Lung (tissue), 11 donors: ENCODE measurements at regions not wholly inside any gene's neighbourhood (a gene's known extent, or its start where the extent isn't known, plus 50 kb on each side); places are given as distances from the start of the nearest gene placed in this dataset.

Experiments
- ATAC-seq: fragments of 200-7000 bp; cut with Tn5 transposase; one replicate; pipeline ENCODE4 v1.9.1; 2020; ENCODE audit warnings: moderate number of reproducible peaks; ENCODE audit not compliant: insufficient read depth, low FRiP score
- DNase-seq, 3 donors: peaks; one replicate each; pipeline ENCODE4 v3.0.0-alpha.2; 2013 to 2017
- H3K27ac ChIP-seq, 2 donors: one replicate each; pipeline ENCODE4 v1.5.1; 2013; ENCODE audit warnings: mild to moderate bottlenecking in 2 of 2, moderate library complexity in 2 of 2, control low read depth in 1 of 2, inconsistent platforms in 1 of 2, low read depth in 1 of 2, low read length in 1 of 2
- H3K27me3 ChIP-seq, 3 donors: one replicate each; pipeline ENCODE4 v1.5.1; 2013; ENCODE audit warnings: low read length in 2 of 3; ENCODE audit not compliant: control insufficient read depth in 3 of 3, insufficient read depth in 3 of 3
- H3K36me3 ChIP-seq, 4 donors: one replicate each; pipeline ENCODE4 v1.5.1; 2013; ENCODE audit warnings: low read length in 4 of 4, mild to moderate bottlenecking in 1 of 4, moderate library complexity in 1 of 4; ENCODE audit not compliant: control insufficient read depth in 4 of 4, insufficient read depth in 4 of 4
- H3K4me1 ChIP-seq, 5 donors: one replicate each; pipeline ENCODE4 v1.5.1; 2013; ENCODE audit warnings: low read length in 5 of 5, mild to moderate bottlenecking in 2 of 5, moderate library complexity in 1 of 5; ENCODE audit not compliant: control insufficient read depth in 5 of 5, insufficient read depth in 5 of 5
- H3K4me3 ChIP-seq: one replicate; pipeline ENCODE4 v1.5.1; 2013; ENCODE audit warnings: mild to moderate bottlenecking, control low read depth, moderate library complexity
- H3K9ac ChIP-seq, 2 donors: one replicate each; pipeline ENCODE4 v1.5.1; 2013; ENCODE audit warnings: low read length in 2 of 2, control low read depth in 1 of 2; ENCODE audit not compliant: insufficient read depth in 1 of 2
- H3K9me3 ChIP-seq, 4 donors: one replicate each; pipeline ENCODE4 v1.5.1; 2013; ENCODE audit warnings: low read length in 3 of 4, mild to moderate bottlenecking in 1 of 4, moderate library complexity in 1 of 4; ENCODE audit not compliant: control insufficient read depth in 4 of 4, insufficient read depth in 3 of 4
- WGBS, 2 donors: extraction: QIAGEN DNeasy Blood & Tissue Kit; methylation state at CpG; one replicate each; pipeline ENCODE4 v1.1.7; 2013; 5-methylcytosine and 5-hydroxymethylcytosine counted together
- TF ChIP-seq, protein P1 (sequence below): IDR thresholded peaks from 2 replicates; pipeline ENCODE4 v1.5.1; 2012; ENCODE audit warnings: mild to moderate bottlenecking; ENCODE audit errors: control extremely low read depth, extremely low read depth
- donor health status: control.
- donor health status: control.
- donor health status: Bipolar disorder and iron deficiency.
- donor health status: healthy.
- donor health status: DM: yes; HTN: yes; CAD: no.

DNA sequence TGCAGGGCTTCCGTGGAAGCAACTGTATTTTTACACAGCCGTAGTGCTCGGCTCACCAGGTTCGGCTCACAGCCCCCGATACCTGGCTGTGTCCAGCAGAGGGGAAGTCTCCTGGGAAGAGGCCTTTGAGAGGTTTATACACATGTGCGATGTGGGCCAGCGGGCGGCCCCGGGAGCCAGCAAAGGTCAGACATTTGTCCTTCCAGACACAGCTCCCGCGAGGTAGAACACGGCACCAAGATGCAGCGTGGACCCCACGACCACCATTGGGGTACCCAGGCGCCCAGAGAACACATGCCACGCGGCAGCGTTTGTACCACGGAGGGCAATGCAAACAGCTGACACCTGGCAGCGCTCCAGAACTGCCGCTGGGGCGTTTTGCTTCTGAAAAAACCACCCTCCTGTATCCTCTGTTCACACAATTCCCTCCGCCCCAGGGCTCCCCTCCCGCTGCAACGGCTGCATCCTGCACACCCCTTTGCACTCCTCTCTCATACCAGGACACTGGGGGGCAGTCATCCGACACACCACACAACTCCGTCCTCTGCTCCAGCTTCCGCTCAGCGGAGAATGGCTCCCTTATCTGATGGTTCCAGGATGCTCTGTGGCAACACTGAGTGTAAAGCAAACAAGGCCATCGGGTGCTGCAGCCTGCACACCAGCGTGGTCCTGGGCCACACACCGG lies 235.3 kb downstream of the SYK start:
- H3K27me3 ChIP-seq = peaks cover 0 to 2% (median 0%) of the 10 kb centered on the region in 3 donors
- ATAC-seq (peak; percentile 83), DNase-seq (peak; percentile 91 to 96 (median 92))
- H3K4me3 ChIP-seq = no peak overlapping the region
- TF ChIP-seq, protein P1, sequence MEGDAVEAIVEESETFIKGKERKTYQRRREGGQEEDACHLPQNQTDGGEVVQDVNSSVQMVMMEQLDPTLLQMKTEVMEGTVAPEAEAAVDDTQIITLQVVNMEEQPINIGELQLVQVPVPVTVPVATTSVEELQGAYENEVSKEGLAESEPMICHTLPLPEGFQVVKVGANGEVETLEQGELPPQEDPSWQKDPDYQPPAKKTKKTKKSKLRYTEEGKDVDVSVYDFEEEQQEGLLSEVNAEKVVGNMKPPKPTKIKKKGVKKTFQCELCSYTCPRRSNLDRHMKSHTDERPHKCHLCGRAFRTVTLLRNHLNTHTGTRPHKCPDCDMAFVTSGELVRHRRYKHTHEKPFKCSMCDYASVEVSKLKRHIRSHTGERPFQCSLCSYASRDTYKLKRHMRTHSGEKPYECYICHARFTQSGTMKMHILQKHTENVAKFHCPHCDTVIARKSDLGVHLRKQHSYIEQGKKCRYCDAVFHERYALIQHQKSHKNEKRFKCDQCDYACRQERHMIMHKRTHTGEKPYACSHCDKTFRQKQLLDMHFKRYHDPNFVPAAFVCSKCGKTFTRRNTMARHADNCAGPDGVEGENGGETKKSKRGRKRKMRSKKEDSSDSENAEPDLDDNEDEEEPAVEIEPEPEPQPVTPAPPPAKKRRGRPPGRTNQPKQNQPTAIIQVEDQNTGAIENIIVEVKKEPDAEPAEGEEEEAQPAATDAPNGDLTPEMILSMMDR = peak; percentile 54
- peaks cover 0 to 2% (median 0%) of the 10 kb centered on the region in 4 donors for H3K9me3 ChIP-seq
- WGBS, 2 donors = 18 to 21% methylated on average over 32 of the region's 32 CpGs
- H3K27ac ChIP-seq = peak overlapping the region in 1 of 2 donors; percentile 62
- H3K9ac ChIP-seq = no peak overlapping the region
- peaks cover 0 to 19% (median 14%) of the 10 kb centered on the region in 5 donors for H3K4me1 ChIP-seq
- no peaks in the 10 kb centered on the region for H3K36me3 ChIP-seq

DNA sequence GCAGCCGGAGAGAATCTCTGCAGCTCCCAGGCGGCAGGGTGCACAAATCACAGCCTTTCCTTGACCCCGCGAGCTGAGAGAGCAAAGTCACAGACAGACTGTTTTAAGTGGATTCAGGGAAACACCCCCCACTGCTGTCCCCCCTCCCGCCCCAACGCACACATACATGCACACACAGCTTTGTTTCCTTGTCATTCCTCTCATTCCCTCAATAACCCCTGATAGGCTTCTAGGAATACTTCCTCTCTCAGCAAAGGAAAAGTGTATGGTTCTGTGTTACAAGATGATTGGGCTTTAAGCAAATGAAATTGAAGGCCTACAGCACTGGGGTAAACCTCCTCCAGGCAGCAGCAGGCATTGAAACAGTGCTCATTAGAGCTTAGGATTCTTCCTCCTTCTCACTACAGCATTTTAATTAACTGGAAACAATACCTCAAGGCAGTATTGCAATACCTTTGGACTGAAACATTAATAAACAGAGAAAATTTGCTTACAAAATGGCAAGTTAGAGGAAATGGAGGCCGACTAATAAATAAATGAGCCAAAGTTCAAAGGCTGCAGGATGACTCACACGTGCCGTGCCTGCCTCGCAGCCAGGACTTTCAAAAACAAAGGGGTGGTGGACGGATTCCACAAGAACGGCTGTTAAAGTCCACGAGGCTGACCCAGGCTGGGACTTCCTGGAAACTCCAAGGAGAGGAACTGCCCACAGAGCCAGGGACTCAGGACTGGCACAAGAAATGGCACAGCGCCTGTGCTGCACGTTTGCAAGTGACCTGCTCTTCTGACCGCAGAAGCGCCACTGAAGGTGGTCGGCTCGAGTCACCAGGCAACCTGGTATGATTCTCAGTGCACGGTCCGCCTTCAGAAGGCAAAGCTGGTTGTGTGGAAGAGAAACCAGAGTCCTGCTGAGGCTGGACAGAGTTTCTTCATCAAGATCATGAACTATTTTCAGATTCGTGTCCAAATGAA lies 236.2 kb downstream of the SYK start:
- no peaks in the 10 kb centered on the region for H3K36me3 ChIP-seq
- DNase-seq (peak; percentile 34 to 63 (median 45)), ATAC-seq (peak; percentile 61)
- peaks cover 0 to 19% (median 14%) of the 10 kb centered on the region in 5 donors for H3K4me1 ChIP-seq
- peaks cover 0 to 2% (median 0%) of the 10 kb centered on the region in 3 donors for H3K27me3 ChIP-seq
- no peaks in the 10 kb centered on the region for H3K9me3 ChIP-seq
- no peak overlapping the region for H3K4me3 ChIP-seq
- no peak overlapping the region for H3K9ac ChIP-seq
- 35 to 40% methylated on average over 22 of the region's 22 CpGs for WGBS, 2 donors
- H3K27ac ChIP-seq = peak overlapping the region in 1 of 2 donors; percentile 72
- TF ChIP-seq, protein P1 = no peak

DNA sequence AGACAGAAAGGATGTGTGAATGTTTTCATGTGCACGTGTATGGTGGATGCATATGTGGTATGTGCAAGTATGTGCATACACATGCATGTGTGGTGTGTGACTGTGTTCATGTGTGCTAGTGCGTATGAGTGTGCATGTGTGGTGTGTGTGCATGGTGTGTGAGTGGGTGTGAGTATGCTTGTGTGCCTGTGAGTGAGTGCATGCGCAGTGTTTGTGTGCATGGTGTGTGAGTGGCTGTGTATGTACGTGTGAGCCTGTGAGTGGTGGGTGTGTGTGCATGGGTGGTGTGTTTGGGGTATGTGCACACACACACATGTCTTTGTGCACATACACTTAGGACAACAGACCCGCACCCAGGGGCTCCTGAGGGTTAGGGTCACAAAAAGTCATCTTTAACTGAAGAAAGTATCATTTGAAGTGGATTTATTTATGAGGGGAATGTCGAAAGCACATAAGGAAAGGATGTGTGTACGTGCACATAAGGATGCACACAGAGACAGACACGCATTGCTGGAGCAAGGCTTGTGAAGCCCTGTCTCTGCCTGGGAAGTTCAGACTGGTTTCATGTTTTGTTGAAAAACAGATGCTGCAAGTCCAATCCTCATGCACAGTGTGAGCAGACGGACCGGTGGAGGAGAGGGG lies 237.0 kb downstream of the SYK start:
- WGBS, 2 donors = 91 to 92% methylated on average over 10 of the region's 10 CpGs
- Histone ChIP-seq H3K4me1 (peaks cover 0 to 19% (median 14%) of the 10 kb centered on the region in 5 donors), H3K27me3 (peaks cover 0 to 2% (median 0%) of the 10 kb centered on the region in 3 donors), H3K9me3 (no peaks in the 10 kb centered on the region), H3K4me3 (no peak overlapping the region), H3K9ac (no peak overlapping the region), H3K36me3 (no peaks in the 10 kb centered on the region), H3K27ac (peak overlapping the region in 1 of 2 donors; percentile 72)
- no peak for ATAC-seq
- no peak for DNase-seq
- TF ChIP-seq, protein P1 = no peak
